Upper lobe of left lung (tissue), 6 donors: ENCODE measurements at regions not wholly inside any gene's neighbourhood (a gene's known extent, or its start where the extent isn't known, plus 50 kb on each side); places are given as distances from the start of the nearest gene placed in this dataset.
A peak's percentile ranks its signal among the peaks of the same experiment; 100 is the strongest.

Experiments
- ATAC-seq, 2 donors: fragments of 200-7000 bp; cut with Tn5 transposase; one replicate each; pipeline ENCODE4 v1.9.1; 2022; ENCODE audit warnings: mild to moderate bottlenecking in 2 of 2, moderate library complexity in 2 of 2; ENCODE audit not compliant: low FRiP score in 2 of 2
- DNase-seq, 2 donors: peaks; one replicate each; pipeline ENCODE4 v3.0.0-alpha.2; 2019 to 2020
- H3K27ac ChIP-seq, 4 donors: fragments of 200-600 bp; sonication (generic); one replicate each; pipeline ENCODE4 v1.5.1; 2016 to 2019
- H3K27me3 ChIP-seq, 4 donors: fragments of 200-600 bp; sonication (generic); one replicate each; pipeline ENCODE4 v1.5.1; 2017 to 2019
- H3K36me3 ChIP-seq, 4 donors: fragments of 200-600 bp; sonication (generic); one replicate each; pipeline ENCODE4 v1.5.1; 2016 to 2019
- H3K4me1 ChIP-seq, 4 donors: fragments of 200-600 bp; sonication (generic); one replicate each; pipeline ENCODE4 v1.5.1; 2018 to 2019
- H3K4me3 ChIP-seq, 4 donors: fragments of 200-600 bp; sonication (generic); one replicate each; pipeline ENCODE4 v1.5.1; 2017 to 2019; ENCODE audit warnings: mild to moderate bottlenecking in 2 of 4, moderate library complexity in 1 of 4
- H3K9me3 ChIP-seq, 4 donors: fragments of 200-600 bp; sonication (generic); one replicate each; pipeline ENCODE4 v1.5.1; 2018 to 2019
- EP300 ChIP-seq, 4 donors: sonication (generic); formaldehyde crosslinking; IDR thresholded peaks; one replicate each; pipeline ENCODE4 v1.5.1; 2017; ENCODE audit warnings: antibody characterized with exemption in 4 of 4, control low read depth in 2 of 4
- POLR2A ChIP-seq, 4 donors: fragments of 450-650 bp; IDR thresholded peaks; one replicate each; pipeline ENCODE4 v1.5.1; 2016 to 2017; ENCODE audit warnings: antibody characterized with exemption in 4 of 4, mild to moderate bottlenecking in 2 of 4
- POLR2AphosphoS5 ChIP-seq, 2 donors: sonication (generic); formaldehyde crosslinking; IDR thresholded peaks; one replicate each; pipeline ENCODE4 v1.5.1; 2017; ENCODE audit warnings: antibody characterized with exemption in 2 of 2
- WGBS, 2 donors: methylation state at CpG; one replicate each; pipeline ENCODE4 v1.1.5; 2017 to 2018; 5-methylcytosine and 5-hydroxymethylcytosine counted together
- TF ChIP-seq, protein P1 (sequence below), 6 experiments: fragments of 450-650 bp in 4 of 6; fragments of 200-600 bp in 2 of 6; sonication (generic) in 2 of 6; IDR thresholded peaks; one replicate each; pipeline ENCODE4 v1.5.1; 2016 to 2019; ENCODE audit warnings: antibody characterized with exemption in 6 of 6
- donor health status: DM: no; HTN: no; CAD: no; lungs with moderate emphysema.
- donor health status: DM: no; HTN: yes; CAD: no; lungs with severe emphysema.

DNA sequence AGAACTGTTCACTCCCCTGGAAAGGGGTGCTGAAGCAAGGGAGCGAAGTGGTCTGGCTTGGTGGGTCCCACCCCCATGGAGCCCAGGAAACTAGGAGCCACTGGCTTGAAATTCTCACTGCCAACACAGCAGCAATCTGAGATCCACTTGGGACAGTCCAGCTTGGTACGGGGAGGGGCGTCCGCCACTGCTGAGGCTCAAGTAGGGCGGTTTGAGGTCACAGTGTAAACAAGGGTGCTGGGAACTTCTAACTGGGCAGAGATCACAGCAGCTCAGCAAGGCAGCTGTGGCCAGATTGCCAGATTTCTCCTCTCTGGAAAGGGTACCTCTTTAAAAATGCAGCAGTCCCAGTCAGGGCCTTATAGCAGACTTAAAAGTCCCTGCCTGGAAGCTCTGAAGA is 53.9 kb upstream of the GALNTL6 start:
- Histone ChIP-seq H3K4me3 (no peak overlapping the region), H3K9me3 (no peaks in the 10 kb centered on the region), H3K4me1 (no peaks in the 10 kb centered on the region), H3K27me3 (no peaks in the 10 kb centered on the region), H3K36me3 (no peaks in the 10 kb centered on the region), H3K27ac (no peak overlapping the region)
- TF ChIP-seq, protein P1, sequence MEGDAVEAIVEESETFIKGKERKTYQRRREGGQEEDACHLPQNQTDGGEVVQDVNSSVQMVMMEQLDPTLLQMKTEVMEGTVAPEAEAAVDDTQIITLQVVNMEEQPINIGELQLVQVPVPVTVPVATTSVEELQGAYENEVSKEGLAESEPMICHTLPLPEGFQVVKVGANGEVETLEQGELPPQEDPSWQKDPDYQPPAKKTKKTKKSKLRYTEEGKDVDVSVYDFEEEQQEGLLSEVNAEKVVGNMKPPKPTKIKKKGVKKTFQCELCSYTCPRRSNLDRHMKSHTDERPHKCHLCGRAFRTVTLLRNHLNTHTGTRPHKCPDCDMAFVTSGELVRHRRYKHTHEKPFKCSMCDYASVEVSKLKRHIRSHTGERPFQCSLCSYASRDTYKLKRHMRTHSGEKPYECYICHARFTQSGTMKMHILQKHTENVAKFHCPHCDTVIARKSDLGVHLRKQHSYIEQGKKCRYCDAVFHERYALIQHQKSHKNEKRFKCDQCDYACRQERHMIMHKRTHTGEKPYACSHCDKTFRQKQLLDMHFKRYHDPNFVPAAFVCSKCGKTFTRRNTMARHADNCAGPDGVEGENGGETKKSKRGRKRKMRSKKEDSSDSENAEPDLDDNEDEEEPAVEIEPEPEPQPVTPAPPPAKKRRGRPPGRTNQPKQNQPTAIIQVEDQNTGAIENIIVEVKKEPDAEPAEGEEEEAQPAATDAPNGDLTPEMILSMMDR (IDR thresholded peaks at IDR 0.05) = no peak
- TF ChIP-seq EP300 (IDR thresholded peaks at IDR 0.05) (no peak), POLR2AphosphoS5 (IDR thresholded peaks at IDR 0.05) (no peak), POLR2A (IDR thresholded peaks at IDR 0.05) (no peak)
- peak; percentile 29 to 85 for ATAC-seq
- WGBS, 2 donors = 78% methylated on average over 5 of the region's 5 CpGs; no CpG with 5 or more reads in 1 of the 2 donors
- peak in 1 of 2 donors; percentile 78 for DNase-seq

- H3K4me3 ChIP-seq = no peak overlapping the region
- TF ChIP-seq POLR2A (IDR thresholded peaks at IDR 0.05) = no peak
- TF ChIP-seq, protein P1 (IDR thresholded peaks at IDR 0.05) = no peak
- TF ChIP-seq POLR2AphosphoS5 (IDR thresholded peaks at IDR 0.05) = no peak
- no peak for TF ChIP-seq EP300 (IDR thresholded peaks at IDR 0.05)
- WGBS, 2 donors = 62 to 67% methylated on average over 2 of the region's 2 CpGs
Observed at GRCh38 chr4:171751538-171751937, 61.7 kb upstream of the GALNTL6 start.

DNA sequence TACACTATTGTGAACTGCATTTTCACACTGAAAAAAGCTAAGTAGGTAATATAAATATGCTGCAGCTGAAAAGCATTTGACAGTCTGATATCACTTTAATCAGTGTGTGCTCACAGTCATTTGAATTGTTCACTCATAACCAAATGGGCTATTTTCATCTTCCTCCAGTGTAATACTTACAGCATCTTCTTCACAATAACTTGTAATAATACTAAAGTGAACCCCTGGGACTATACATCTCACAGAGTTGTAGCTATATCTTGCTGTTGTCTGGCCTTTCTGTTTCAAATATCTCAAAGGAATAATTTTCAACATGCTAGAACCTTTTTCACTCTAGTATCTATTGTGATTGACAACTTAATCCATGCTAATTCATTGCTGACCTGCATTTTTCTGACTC is 66.8 kb upstream of the GALNTL6 start:
- TF ChIP-seq POLR2A (IDR thresholded peaks at IDR 0.05) (no peak), EP300 (IDR thresholded peaks at IDR 0.05) (no peak), POLR2AphosphoS5 (IDR thresholded peaks at IDR 0.05) (no peak)
- TF ChIP-seq, protein P1 (IDR thresholded peaks at IDR 0.05) = no peak
- no peak overlapping the region for H3K27ac ChIP-seq
- no peak for ATAC-seq

More at GRCh38 chr4:171751538-171751937, 61.7 kb upstream of the GALNTL6 start:
- Histone ChIP-seq H3K4me1 (no peaks in the 10 kb centered on the region), H3K36me3 (no peaks in the 10 kb centered on the region), H3K27me3 (no peaks in the 10 kb centered on the region), H3K27ac (no peak overlapping the region), H3K9me3 (no peaks in the 10 kb centered on the region)
- DNase-seq (no peak), ATAC-seq (no peak)

DNA sequence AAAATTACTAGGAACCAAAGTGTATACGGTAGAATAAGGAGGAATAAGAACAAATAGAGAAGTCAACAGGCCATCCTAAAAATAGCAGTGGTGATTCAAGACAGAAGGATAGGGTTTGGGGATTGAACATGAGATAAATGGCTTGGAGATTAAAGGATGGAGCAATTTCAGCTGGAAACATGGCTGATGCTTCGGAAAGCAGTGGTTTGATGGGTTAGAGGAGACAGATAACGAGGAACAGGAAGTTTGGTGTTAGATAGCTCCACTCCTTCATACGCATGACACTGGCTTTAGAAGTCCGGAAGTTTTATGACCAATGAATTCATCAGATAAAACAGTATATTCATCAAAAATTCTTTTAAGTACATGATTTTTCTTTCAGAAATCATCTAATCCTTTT is 70.8 kb upstream of the GALNTL6 start:
- no peak for ATAC-seq
- no peaks in the 10 kb centered on the region for H3K36me3 ChIP-seq
- H3K4me3 ChIP-seq = no peak overlapping the region
- no peaks in the 10 kb centered on the region for H3K27me3 ChIP-seq
- H3K9me3 ChIP-seq = no peaks in the 10 kb centered on the region
- WGBS, 2 donors = 66 to 75% methylated on average over 5 of the region's 5 CpGs
- H3K27ac ChIP-seq = no peak overlapping the region
- H3K4me1 ChIP-seq = no peaks in the 10 kb centered on the region
- TF ChIP-seq EP300 (IDR thresholded peaks at IDR 0.05) (no peak), POLR2A (IDR thresholded peaks at IDR 0.05) (no peak), POLR2AphosphoS5 (IDR thresholded peaks at IDR 0.05) (no peak)
- TF ChIP-seq, protein P1 (IDR thresholded peaks at IDR 0.05) = no peak
- no peak for DNase-seq

More for the DNA sequence above, 66.8 kb upstream of the GALNTL6 start:
- Histone ChIP-seq H3K4me3 (no peak overlapping the region), H3K4me1 (no peaks in the 10 kb centered on the region), H3K27me3 (no peaks in the 10 kb centered on the region), H3K9me3 (no peaks in the 10 kb centered on the region), H3K36me3 (no peaks in the 10 kb centered on the region)
- DNase-seq = no peak

DNA sequence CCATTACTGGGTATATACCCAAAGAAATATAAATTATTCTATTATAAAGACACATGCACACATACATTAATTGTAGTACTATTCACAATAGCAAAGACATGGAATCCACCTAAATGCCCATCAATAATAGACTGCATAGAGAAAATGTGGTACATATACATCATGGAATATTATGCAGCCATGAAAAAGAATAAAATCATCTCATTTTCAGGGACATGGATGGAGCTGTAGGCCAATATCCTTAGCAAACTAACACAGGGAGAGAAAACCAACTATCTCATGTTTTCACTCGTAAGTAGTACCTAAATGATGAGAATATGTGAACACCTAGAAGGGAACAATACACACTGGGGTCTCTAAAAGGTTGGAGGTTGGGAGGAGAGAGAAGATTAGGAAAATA is 86.0 kb upstream of the GALNTL6 start:
- DNase-seq (no peak), ATAC-seq (no peak)
- H3K4me3 ChIP-seq = no peak overlapping the region
- H3K9me3 ChIP-seq = peaks cover 0 to 16% (median 0%) of the 10 kb centered on the region in 4 donors
- no peaks in the 10 kb centered on the region for H3K27me3 ChIP-seq
- H3K36me3 ChIP-seq = no peaks in the 10 kb centered on the region
- H3K4me1 ChIP-seq = no peaks in the 10 kb centered on the region
- 75 to 96% methylated on average over 1 of the region's 1 CpG for WGBS, 2 donors
- H3K27ac ChIP-seq = no peak overlapping the region
- TF ChIP-seq POLR2AphosphoS5 (IDR thresholded peaks at IDR 0.05) (no peak), POLR2A (IDR thresholded peaks at IDR 0.05) (no peak), EP300 (IDR thresholded peaks at IDR 0.05) (no peak)
- TF ChIP-seq, protein P1 (IDR thresholded peaks at IDR 0.05) = no peak
